CD4-positive, CD25-positive, alpha-beta regulatory T cell (primary cell): ENCODE measurements at regions not wholly inside any gene's neighbourhood (a gene's known extent, or its start where the extent isn't known, plus 50 kb on each side); places are given as distances from the start of the nearest gene placed in this dataset.

Experiments used
- ATAC-seq, 2 donors: fragments of 150-1000 bp; cut with Tn5 transposase; one replicate each; pipeline ENCODE4 v1.10.0; 2021; ENCODE audit warnings: low read depth in 2 of 2, moderate number of reproducible peaks in 2 of 2, moderate library complexity in 1 of 2
- DNase-seq, 3 donors: peaks; one replicate each; pipeline versions ENCODE4 v3.0.0 to v3.0.0-alpha.2; 2012 to 2022; ENCODE audit warnings: mixed read lengths in 1 of 3
- H3K27ac ChIP-seq: one replicate; pipeline ENCODE4 v1.7.0; 2013; ENCODE audit warnings: mild to moderate bottlenecking, low read length; ENCODE audit not compliant: insufficient read depth, poor library complexity, severe bottlenecking
- H3K27me3 ChIP-seq: one replicate; pipeline ENCODE4 v1.7.0; 2013; ENCODE audit warnings: low read length; ENCODE audit not compliant: control insufficient read depth, insufficient read depth
- H3K36me3 ChIP-seq: one replicate; pipeline ENCODE4 v1.7.0; 2013; ENCODE audit warnings: mild to moderate bottlenecking, low read length, moderate library complexity; ENCODE audit not compliant: control insufficient read depth, insufficient read depth
- H3K4me1 ChIP-seq: 2 replicates; pipeline ENCODE4 v1.7.0; 2013; ENCODE audit warnings: mild to moderate bottlenecking, low read length; ENCODE audit not compliant: insufficient read depth, control insufficient read depth, poor library complexity, severe bottlenecking
- H3K4me3 ChIP-seq: one replicate; pipeline ENCODE4 v1.7.0; 2013; ENCODE audit warnings: low read depth, mild to moderate bottlenecking, low read length, moderate library complexity
- H3K9me3 ChIP-seq, 2 experiments: 1 replicate in 1 of 2; 2 replicates in 1 of 2; pipeline ENCODE4 v1.7.0; 2013; ENCODE audit warnings: low read length in 2 of 2, mild to moderate bottlenecking in 1 of 2, moderate library complexity in 1 of 2; ENCODE audit not compliant: control insufficient read depth in 2 of 2
- H3K27ac Mint-ChIP-seq, 3 donors: one replicate each; pipeline ENCODE4 v1.8.0; 2020 to 2022; ENCODE audit warnings: mild to moderate bottlenecking in 3 of 3, mixed read lengths in 3 of 3, moderate library complexity in 2 of 3
- H3K27me3 Mint-ChIP-seq: one replicate; pipeline ENCODE4 v1.8.0; 2022; ENCODE audit warnings: mild to moderate bottlenecking, mixed read lengths
- H3K36me3 Mint-ChIP-seq: one replicate; pipeline ENCODE4 v1.8.0; 2020; ENCODE audit warnings: mixed read lengths
- H3K4me1 Mint-ChIP-seq, 4 donors: one replicate each; pipeline ENCODE4 v1.8.0; 2020 to 2022; ENCODE audit warnings: mixed read lengths in 4 of 4, mild to moderate bottlenecking in 1 of 4
- H3K4me3 Mint-ChIP-seq, 4 donors: one replicate each; pipeline ENCODE4 v1.8.0; 2020 to 2022; ENCODE audit warnings: mild to moderate bottlenecking in 4 of 4, mixed read lengths in 4 of 4, moderate library complexity in 3 of 4
- H3K9me3 Mint-ChIP-seq, 7 donors: one replicate each; pipeline ENCODE4 v1.8.0; 2020 to 2022; ENCODE audit warnings: mixed read lengths in 7 of 7, mild to moderate bottlenecking in 3 of 7, moderate library complexity in 2 of 7

GRCh38 chr6:90753820-90754643 is 167.2 kb upstream of the MAP3K7 start:
- Mint-ChIP-seq H3K27ac (no peak overlapping the region), H3K9me3 (no peaks in the 10 kb centered on the region), H3K4me3 (no peak overlapping the region), H3K36me3 (no peaks in the 10 kb centered on the region), H3K4me1 (no peaks in the 10 kb centered on the region), H3K27me3 (peaks cover 4% of the 10 kb centered on the region)
- Histone ChIP-seq H3K9me3 (no peaks in the 10 kb centered on the region), H3K27ac (no peak overlapping the region), H3K27me3 (peaks cover 3% of the 10 kb centered on the region), H3K4me1 (no peaks in the 10 kb centered on the region), H3K36me3 (no peaks in the 10 kb centered on the region), H3K4me3 (no peak overlapping the region)
- DNase-seq (no peak), ATAC-seq (no peak)

- H3K36me3 Mint-ChIP-seq = no peaks in the 10 kb centered on the region
- H3K27ac ChIP-seq = no peak overlapping the region
- H3K27ac Mint-ChIP-seq = no peak overlapping the region
- DNase-seq (no peak), ATAC-seq (no peak)
- no peaks in the 10 kb centered on the region for H3K9me3 ChIP-seq
- no peaks in the 10 kb centered on the region for H3K36me3 ChIP-seq
- no peaks in the 10 kb centered on the region for H3K4me1 Mint-ChIP-seq
- H3K9me3 Mint-ChIP-seq = peaks cover 0 to 5% (median 4%) of the 10 kb centered on the region in 7 donors
- H3K4me3 ChIP-seq = no peak overlapping the region
- no peak overlapping the region for H3K4me3 Mint-ChIP-seq
- no peaks in the 10 kb centered on the region for H3K4me1 ChIP-seq
- H3K27me3 ChIP-seq = no peaks in the 10 kb centered on the region
- H3K27me3 Mint-ChIP-seq = peaks cover 4% of the 10 kb centered on the region
Observed at GRCh38 chr6:90739802-90740201, 152.9 kb upstream of the MAP3K7 start.

- no peak for DNase-seq
- Mint-ChIP-seq H3K9me3 (peaks cover 0 to 9% (median 6%) of the 10 kb centered on the region in 7 donors), H3K36me3 (no peaks in the 10 kb centered on the region), H3K4me1 (no peaks in the 10 kb centered on the region), H3K27ac (no peak overlapping the region), H3K27me3 (peaks cover 4% of the 10 kb centered on the region), H3K4me3 (no peak overlapping the region)
- no peaks in the 10 kb centered on the region for H3K9me3 ChIP-seq
- no peak for ATAC-seq
- no peak overlapping the region for H3K27ac ChIP-seq
- H3K4me3 ChIP-seq = no peak overlapping the region
- no peaks in the 10 kb centered on the region for H3K4me1 ChIP-seq
- H3K27me3 ChIP-seq = no peaks in the 10 kb centered on the region
- no peaks in the 10 kb centered on the region for H3K36me3 ChIP-seq
Observed at GRCh38 chr6:90739339-90739738, 152.5 kb upstream of the MAP3K7 start.

- H3K4me1 Mint-ChIP-seq = no peaks in the 10 kb centered on the region
- H3K36me3 Mint-ChIP-seq = no peaks in the 10 kb centered on the region
- no peaks in the 10 kb centered on the region for H3K27me3 Mint-ChIP-seq
- no peak overlapping the region for H3K27ac Mint-ChIP-seq
- Histone ChIP-seq H3K27ac (no peak overlapping the region), H3K4me1 (no peaks in the 10 kb centered on the region), H3K27me3 (no peaks in the 10 kb centered on the region), H3K4me3 (no peak overlapping the region), H3K36me3 (no peaks in the 10 kb centered on the region), H3K9me3 (no peaks in the 10 kb centered on the region)
- peaks cover 0 to 14% (median 2%) of the 10 kb centered on the region in 7 donors for H3K9me3 Mint-ChIP-seq
- DNase-seq (no peak), ATAC-seq (no peak)
- no peak overlapping the region for H3K4me3 Mint-ChIP-seq
Observed at GRCh38 chr6:90730151-90730673, 143.3 kb upstream of the MAP3K7 start.

GRCh38 chr6:90729057-90729456 is 142.2 kb upstream of the MAP3K7 start:
- H3K27me3 ChIP-seq = no peaks in the 10 kb centered on the region
- H3K27ac ChIP-seq = no peak overlapping the region
- DNase-seq (no peak), ATAC-seq (no peak)
- H3K4me1 ChIP-seq = no peaks in the 10 kb centered on the region
- no peaks in the 10 kb centered on the region for H3K36me3 ChIP-seq
- no peak overlapping the region for H3K4me3 ChIP-seq
- no peaks in the 10 kb centered on the region for H3K9me3 ChIP-seq
- Mint-ChIP-seq H3K27ac (no peak overlapping the region), H3K4me1 (no peaks in the 10 kb centered on the region), H3K36me3 (no peaks in the 10 kb centered on the region), H3K9me3 (peaks cover 0 to 3% (median 0%) of the 10 kb centered on the region in 7 donors), H3K27me3 (no peaks in the 10 kb centered on the region), H3K4me3 (no peak overlapping the region)

- no peaks in the 10 kb centered on the region for H3K36me3 Mint-ChIP-seq
- ATAC-seq = no peak
- Histone ChIP-seq H3K4me3 (no peak overlapping the region), H3K9me3 (no peaks in the 10 kb centered on the region), H3K4me1 (no peaks in the 10 kb centered on the region), H3K27me3 (no peaks in the 10 kb centered on the region), H3K36me3 (no peaks in the 10 kb centered on the region), H3K27ac (no peak overlapping the region)
- H3K4me3 Mint-ChIP-seq = no peak overlapping the region
- no peaks in the 10 kb centered on the region for H3K4me1 Mint-ChIP-seq
- H3K27ac Mint-ChIP-seq = no peak overlapping the region
- H3K9me3 Mint-ChIP-seq = no peaks in the 10 kb centered on the region
- DNase-seq = no peak
- peaks cover 5% of the 10 kb centered on the region for H3K27me3 Mint-ChIP-seq
Observed at GRCh38 chr6:90722648-90723047, 135.8 kb upstream of the MAP3K7 start.

- no peaks in the 10 kb centered on the region for H3K36me3 Mint-ChIP-seq
Observed at GRCh38 chr6:90720404-90720803, 133.5 kb upstream of the MAP3K7 start.

More at GRCh38 chr6:90720404-90720803, 133.5 kb upstream of the MAP3K7 start:
- Mint-ChIP-seq H3K4me3 (no peak overlapping the region), H3K27me3 (peaks cover 10% of the 10 kb centered on the region), H3K9me3 (no peaks in the 10 kb centered on the region), H3K27ac (no peak overlapping the region), H3K4me1 (no peaks in the 10 kb centered on the region)
- Histone ChIP-seq H3K9me3 (no peaks in the 10 kb centered on the region), H3K36me3 (no peaks in the 10 kb centered on the region), H3K4me3 (no peak overlapping the region), H3K27me3 (no peaks in the 10 kb centered on the region), H3K27ac (no peak overlapping the region), H3K4me1 (no peaks in the 10 kb centered on the region)
- no peak for ATAC-seq
- no peak for DNase-seq
